GM19035 (cell line): ENCODE measurements at regions not wholly inside any gene's neighbourhood (a gene's known extent, or its start where the extent isn't known, plus 50 kb on each side); places are given as distances from the start of the nearest gene placed in this dataset.
"Not testable (repeated sequence)": the region's sequence is repeated elsewhere in the genome, so short reads cannot be mapped to it uniquely, and the experiment has no call there.

Experiments
- ATAC-seq: cut with Tn5 transposase; IDR thresholded peaks from one replicate; pipeline ENCODE4 v1.9.1; 2021; ENCODE audit not compliant: unreplicated experiment

DNA sequence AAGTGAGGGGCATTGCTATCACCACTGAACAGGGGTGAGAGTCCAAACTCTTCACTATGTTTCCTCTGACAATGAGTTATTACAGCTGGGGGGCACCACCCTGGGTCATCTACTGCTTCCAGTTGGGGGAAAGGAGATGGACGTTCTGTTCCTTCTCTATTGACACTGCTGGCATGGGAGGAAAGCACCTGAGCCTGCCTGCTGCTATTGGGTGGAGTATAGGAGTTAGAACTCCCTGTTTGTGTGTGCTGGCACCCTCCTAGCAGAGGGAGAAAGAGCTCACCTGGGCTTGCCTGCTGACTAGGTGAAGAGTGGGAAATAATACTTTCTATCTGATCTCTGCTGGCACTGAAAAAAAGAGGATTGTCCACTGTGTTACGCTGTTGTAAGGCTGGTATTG is 163.8 kb downstream of the MSN start:
- ATAC-seq: no peak

DNA sequence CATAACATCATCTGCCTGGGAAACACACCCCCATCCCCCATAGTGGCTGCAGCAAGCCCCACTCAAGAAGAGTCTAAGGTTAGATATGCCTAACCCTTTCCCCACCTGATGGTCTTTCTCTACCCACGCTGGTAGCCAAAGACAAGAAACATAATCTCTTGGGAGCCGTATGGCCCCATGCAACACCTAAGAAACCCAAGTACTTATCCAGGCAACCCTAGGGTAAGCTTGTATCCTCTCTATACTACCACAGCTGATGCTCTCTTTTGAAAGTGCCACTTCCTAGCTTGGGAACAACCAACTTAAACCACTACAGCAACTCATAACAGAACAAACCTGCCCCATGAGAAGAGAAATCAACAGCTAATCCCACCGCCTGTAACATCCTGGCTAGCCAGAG is 161.1 kb downstream of the MSN start:
- ATAC-seq: no peak

DNA sequence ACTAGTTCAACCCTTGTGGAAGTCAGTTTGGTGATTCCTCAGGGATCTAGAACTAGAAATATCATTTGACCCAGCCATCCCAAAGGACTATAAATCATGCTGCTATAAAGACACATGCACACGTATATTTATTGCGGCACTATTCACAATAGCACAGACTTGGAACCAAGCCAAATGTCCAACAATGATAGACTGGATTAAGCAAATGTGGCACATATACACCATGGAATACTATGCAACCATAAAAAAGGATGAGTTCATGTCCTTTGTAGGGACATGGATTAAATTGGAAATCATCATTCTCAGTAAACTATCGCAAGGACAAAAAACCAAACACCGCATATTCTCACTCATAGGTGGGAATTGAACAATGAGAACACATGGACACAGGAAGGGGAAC is 157.8 kb downstream of the MSN start:
- not testable (repeated sequence) for ATAC-seq

DNA sequence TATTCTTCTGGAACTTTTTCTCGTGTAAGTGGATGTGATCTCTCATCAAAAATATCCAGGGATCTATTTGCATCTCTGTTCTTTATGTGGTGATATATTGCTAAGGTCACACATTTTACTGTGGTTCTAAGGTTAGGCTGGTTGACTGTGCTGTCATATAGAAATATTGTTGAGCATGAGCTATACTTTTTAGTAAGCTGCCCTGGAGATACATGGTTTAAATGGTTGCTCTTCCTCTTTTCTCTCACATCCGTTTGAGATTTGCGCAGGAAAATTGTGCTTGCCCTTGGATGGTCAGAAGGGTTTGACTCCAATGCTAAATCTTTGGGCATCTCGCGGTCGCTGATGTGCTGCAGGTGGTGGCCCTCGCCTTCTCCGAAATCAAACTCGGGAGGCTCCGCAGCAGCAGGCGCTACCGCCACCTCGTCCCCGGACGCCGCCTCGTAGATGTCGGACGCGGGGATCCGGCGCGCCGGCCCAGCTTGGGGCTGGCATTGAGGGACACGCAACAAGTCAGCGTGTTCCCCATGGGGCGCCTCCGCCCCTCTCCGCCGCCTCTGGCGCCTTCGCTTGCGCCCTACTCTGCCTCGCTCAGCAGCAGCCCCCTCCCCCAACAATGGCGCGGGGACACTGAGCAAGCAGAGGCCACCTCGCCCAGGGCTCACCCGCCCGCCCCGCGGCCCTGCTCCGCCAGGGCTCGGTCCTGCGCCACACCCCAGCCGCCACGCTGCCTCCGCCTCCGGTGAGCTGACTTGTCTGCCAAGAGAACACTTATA is 154.5 kb downstream of the MSN start:
- no peak for ATAC-seq

DNA sequence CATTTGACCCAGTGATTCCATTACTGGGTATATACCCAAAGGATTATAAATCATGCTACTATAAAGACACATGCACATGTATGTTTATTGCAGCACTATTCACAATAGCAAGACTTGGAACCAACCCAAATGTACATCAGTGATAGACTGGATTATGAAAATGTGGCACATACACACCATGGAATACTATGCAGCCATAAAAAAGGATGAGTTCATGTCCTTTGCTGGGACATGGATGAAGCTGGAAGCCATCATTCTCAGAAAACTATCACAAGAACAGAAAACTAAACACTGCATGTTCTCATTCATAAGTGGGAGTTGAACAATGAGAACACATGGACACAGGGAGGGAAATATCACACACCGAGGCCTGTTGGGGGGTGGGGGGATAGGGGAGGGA is 152.5 kb downstream of the MSN start:
- ATAC-seq: not testable (repeated sequence)

DNA sequence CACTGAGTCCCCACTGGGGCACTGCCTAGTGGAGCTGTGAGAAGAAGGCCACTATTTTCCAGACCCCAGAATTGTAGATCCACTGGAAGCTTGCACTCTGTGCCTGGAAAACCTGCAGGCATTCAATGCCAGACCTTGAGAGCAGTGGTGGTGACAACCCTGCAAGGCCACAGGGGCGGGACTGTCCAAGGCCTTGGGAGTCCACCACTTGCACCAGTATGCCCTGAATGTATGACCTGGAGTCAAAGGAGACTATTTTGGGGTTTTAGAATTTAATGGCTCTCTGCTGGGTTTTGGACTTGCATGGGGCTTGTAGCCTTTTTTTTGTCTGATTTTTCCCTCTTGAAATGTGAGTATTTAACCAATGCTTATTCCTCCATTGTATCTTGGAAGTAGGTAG is 145.8 kb downstream of the MSN start:
- ATAC-seq: no peak

DNA sequence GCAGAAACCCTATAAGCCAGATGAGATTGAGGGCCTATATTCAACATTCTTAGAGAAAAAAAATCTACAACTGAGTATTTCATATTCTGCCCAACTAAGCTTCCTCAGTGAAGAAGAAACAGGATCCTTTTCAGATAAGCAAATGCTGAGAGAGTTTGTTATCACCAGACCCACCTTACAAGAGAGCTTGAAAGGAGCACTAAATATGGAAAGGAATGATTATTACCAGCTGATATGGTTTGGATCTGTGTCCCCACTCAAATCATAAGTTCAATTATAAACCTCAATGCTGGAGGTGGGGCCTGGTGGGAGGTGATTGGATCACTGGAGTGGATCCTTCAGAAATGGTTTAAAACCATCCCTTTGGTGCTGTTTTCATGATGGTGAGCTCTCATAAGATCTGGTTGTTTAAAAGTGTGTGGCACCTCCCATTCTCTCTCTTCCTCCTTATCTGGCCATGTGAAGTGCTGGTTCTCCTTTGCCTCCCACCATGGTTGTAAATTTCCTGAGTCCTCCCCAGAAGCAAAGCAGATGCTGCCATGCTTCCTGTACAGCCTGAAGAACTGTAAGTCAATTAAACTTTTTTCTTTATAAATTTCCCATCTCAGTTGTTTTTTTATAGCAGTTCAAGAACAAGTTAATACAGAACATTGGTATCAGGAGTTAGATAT is 144.2 kb downstream of the MSN start:
- no peak for ATAC-seq
